Ishikawa (cell line): ENCODE measurements at regions not wholly inside any gene's neighbourhood (a gene's known extent, or its start where the extent isn't known, plus 50 kb on each side); places are given as distances from the start of the nearest gene placed in this dataset.

Experiments
- CEBPB ChIP-seq: IDR thresholded peaks from 2 replicates; pipeline ENCODE4 v1.6.1; 2012
- TF ChIP-seq, protein P1 (sequence below): IDR thresholded peaks from 2 replicates; pipeline ENCODE4 v1.6.1; 2012

DNA sequence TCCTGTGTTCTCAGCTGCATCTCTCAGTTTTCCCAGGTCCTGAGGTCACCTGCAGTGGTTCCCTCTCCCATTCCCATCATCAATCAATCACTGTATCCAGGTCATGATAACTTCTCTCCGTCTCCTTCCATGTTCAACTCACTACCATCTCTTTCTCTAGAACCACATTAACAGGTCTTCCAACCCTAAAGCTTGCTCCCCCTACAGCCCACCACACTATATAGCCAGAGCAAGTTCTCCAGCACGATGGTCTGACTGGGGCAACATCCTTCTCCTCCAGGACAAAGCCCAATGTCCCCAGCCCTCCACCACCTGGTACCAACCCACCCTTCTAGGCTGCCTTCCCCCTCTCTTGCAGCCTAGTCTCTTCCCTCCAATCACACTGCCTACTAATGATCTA is 241.6 kb downstream of the CDK5RAP2 start:
- TF ChIP-seq, protein P1, sequence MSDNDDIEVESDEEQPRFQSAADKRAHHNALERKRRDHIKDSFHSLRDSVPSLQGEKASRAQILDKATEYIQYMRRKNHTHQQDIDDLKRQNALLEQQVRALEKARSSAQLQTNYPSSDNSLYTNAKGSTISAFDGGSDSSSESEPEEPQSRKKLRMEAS: no peak
- no peak for TF ChIP-seq CEBPB
